ENCODE measurements at regions not wholly inside any gene's neighbourhood (a gene's known extent, or its start where the extent isn't known, plus 50 kb on each side); places are given as distances from the start of the nearest gene placed in this dataset.

- TF ChIP-seq EZH2 (IDR thresholded peaks at IDR 0.05; ENCODE audit: insufficient read depth, low read length) (no peak), CTCF (IDR thresholded peaks at IDR 0.05; ENCODE audit: insufficient read depth, low read depth, low read length) (no peak)
Observed at GRCh38 chr17:11082559-11082958, 158.5 kb upstream of the SHISA6 start.
